Ishikawa (cell line): ENCODE measurements at regions not wholly inside any gene's neighbourhood (a gene's known extent, or its start where the extent isn't known, plus 50 kb on each side); places are given as distances from the start of the nearest gene placed in this dataset.

Experiments
- CEBPB ChIP-seq: IDR thresholded peaks from 2 replicates; pipeline ENCODE4 v1.6.1; 2012
- CREB1 ChIP-seq: IDR thresholded peaks from 2 replicates; pipeline ENCODE4 v1.6.1; 2012; ENCODE audit warnings: low read depth
- EGR1 ChIP-seq: IDR thresholded peaks from 2 replicates; pipeline ENCODE4 v1.6.1; 2012
- EP300 ChIP-seq: IDR thresholded peaks from 2 replicates; pipeline ENCODE4 v1.6.1; 2012; ENCODE audit warnings: borderline replicate concordance
- FOXM1 ChIP-seq: IDR thresholded peaks from 2 replicates; pipeline ENCODE4 v1.6.1; 2012; ENCODE audit warnings: low read depth, borderline replicate concordance
- NFIC ChIP-seq: IDR thresholded peaks from 2 replicates; pipeline ENCODE4 v1.6.1; 2012
- RAD21 ChIP-seq: IDR thresholded peaks from 2 replicates; pipeline ENCODE4 v1.6.1; 2012; ENCODE audit warnings: low read depth
- TAF1 ChIP-seq: IDR thresholded peaks from 2 replicates; pipeline ENCODE4 v1.6.1; 2012; ENCODE audit warnings: low read depth, mild to moderate bottlenecking
- TCF12 ChIP-seq: IDR thresholded peaks from 2 replicates; pipeline ENCODE4 v1.6.1; 2012; ENCODE audit warnings: low read depth
- TEAD4 ChIP-seq: IDR thresholded peaks from 2 replicates; pipeline ENCODE4 v1.6.1; 2012
- YY1 ChIP-seq: IDR thresholded peaks from 2 replicates; pipeline ENCODE4 v1.6.1; 2012; ENCODE audit warnings: low read depth
- ZBTB7A ChIP-seq: IDR thresholded peaks from 2 replicates; pipeline ENCODE4 v1.6.1; 2012; ENCODE audit warnings: low read depth
- TF ChIP-seq, protein P1 (sequence below): IDR thresholded peaks from 2 replicates; pipeline ENCODE4 v1.6.1; 2012
- TF ChIP-seq, protein P2 (sequence below): IDR thresholded peaks from 2 replicates; pipeline ENCODE4 v1.6.1; 2012; ENCODE audit warnings: low read depth, mild to moderate bottlenecking
- TF ChIP-seq, protein P3 (sequence below): IDR thresholded peaks from 2 replicates; pipeline ENCODE4 v1.6.1; 2012

DNA sequence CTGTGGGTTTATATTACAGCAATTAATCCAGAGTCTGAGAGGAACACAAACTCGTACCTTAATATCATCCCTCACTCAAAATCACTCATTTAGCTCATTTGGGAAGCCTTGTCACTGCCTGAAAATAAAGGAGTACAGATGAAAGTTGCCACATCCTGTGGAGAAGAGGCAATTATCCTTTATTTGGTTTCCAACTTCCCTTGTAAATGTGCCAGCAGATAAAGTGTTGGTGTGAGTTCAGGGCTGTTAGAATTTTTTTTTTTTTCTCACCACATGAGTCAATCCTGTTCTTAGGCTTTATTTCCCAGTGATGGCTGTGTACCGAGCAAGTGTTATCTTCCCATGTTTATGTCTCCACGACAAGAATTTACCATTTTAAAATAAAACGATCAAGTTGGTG lies 99.0 kb upstream of the SMIM30 start:
- no peak for TF ChIP-seq CREB1
- TF ChIP-seq FOXM1, result no peak
- no peak for TF ChIP-seq YY1
- TF ChIP-seq EP300, result no peak
- TF ChIP-seq NFIC, result no peak
- TF ChIP-seq EGR1, result no peak
- TF ChIP-seq, protein P1, sequence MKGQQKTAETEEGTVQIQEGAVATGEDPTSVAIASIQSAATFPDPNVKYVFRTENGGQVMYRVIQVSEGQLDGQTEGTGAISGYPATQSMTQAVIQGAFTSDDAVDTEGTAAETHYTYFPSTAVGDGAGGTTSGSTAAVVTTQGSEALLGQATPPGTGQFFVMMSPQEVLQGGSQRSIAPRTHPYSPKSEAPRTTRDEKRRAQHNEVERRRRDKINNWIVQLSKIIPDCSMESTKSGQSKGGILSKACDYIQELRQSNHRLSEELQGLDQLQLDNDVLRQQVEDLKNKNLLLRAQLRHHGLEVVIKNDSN, result no peak
- TF ChIP-seq, protein P2, sequence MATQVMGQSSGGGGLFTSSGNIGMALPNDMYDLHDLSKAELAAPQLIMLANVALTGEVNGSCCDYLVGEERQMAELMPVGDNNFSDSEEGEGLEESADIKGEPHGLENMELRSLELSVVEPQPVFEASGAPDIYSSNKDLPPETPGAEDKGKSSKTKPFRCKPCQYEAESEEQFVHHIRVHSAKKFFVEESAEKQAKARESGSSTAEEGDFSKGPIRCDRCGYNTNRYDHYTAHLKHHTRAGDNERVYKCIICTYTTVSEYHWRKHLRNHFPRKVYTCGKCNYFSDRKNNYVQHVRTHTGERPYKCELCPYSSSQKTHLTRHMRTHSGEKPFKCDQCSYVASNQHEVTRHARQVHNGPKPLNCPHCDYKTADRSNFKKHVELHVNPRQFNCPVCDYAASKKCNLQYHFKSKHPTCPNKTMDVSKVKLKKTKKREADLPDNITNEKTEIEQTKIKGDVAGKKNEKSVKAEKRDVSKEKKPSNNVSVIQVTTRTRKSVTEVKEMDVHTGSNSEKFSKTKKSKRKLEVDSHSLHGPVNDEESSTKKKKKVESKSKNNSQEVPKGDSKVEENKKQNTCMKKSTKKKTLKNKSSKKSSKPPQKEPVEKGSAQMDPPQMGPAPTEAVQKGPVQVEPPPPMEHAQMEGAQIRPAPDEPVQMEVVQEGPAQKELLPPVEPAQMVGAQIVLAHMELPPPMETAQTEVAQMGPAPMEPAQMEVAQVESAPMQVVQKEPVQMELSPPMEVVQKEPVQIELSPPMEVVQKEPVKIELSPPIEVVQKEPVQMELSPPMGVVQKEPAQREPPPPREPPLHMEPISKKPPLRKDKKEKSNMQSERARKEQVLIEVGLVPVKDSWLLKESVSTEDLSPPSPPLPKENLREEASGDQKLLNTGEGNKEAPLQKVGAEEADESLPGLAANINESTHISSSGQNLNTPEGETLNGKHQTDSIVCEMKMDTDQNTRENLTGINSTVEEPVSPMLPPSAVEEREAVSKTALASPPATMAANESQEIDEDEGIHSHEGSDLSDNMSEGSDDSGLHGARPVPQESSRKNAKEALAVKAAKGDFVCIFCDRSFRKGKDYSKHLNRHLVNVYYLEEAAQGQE, result no peak

DNA sequence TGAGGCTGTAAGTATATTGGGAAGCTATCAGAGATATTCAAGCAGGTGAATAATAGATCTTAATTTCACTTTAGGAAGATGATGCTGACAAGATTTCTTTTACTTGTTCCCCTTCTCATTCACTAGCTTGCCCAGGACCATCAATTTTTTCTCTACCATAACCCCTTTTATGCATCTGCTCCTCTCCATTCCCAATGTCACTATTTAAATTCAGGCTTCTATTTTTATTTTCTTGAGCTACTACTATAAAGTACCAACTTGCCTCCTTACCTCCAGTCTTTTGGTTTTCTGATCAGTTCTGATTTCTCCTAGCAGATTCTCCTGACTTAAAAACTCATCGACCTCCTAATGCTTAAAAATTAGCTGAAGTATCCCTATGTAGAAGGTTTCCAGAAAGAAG lies 97.7 kb upstream of the SMIM30 start:
- no peak for TF ChIP-seq TCF12
- TF ChIP-seq EP300, result no peak
- no peak for TF ChIP-seq NFIC
- no peak for TF ChIP-seq RAD21
- no peak for TF ChIP-seq FOXM1
- TF ChIP-seq, protein P2, result no peak
- no peak for TF ChIP-seq ZBTB7A
- TF ChIP-seq EGR1, result no peak
- no peak for TF ChIP-seq CEBPB
- TF ChIP-seq CREB1, result no peak

DNA sequence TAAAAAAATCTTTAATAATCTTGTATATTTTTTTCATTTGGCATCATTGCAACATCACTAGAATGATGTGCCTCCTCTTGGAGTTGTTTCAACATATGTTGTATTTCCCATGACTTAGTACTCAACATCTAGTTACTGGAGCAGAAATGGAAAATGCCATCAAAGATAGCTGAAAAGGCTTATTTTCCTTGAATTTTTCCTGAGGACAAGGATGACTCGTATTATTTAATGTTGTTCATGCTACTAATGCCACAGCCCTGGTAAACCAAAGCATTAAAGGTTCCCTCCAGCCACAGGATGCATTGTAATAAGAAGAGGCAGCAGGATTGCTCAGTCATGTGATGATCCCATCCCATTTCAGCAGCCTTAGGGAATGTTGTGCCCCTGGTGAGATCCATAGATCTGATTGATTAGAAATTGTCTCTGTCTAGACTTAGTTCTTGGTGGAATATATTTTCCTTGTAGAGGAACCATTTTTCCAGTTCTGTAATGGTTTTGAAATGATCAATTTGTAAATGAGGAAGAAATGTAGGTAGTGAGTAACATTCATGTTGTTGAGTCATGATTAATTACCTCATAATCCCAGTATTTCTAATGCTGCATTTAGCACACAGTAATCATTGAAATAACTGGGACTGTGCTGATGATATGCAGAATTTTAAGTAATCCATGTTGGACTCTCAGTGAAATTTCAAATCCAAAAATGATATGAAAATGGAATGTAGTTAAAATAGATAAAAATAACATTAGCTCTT lies 91.3 kb upstream of the SMIM30 start:
- TF ChIP-seq, protein P3, sequence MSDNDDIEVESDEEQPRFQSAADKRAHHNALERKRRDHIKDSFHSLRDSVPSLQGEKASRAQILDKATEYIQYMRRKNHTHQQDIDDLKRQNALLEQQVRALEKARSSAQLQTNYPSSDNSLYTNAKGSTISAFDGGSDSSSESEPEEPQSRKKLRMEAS, result no peak
- TF ChIP-seq NFIC, result no peak
- no peak for TF ChIP-seq TAF1
- no peak for TF ChIP-seq CEBPB
- TF ChIP-seq ZBTB7A, result no peak
- no peak for TF ChIP-seq FOXM1
- TF ChIP-seq, protein P2, result no peak
- no peak for TF ChIP-seq EP300
- no peak for TF ChIP-seq CREB1
- no peak for TF ChIP-seq TCF12
- no peak for TF ChIP-seq TEAD4
- TF ChIP-seq EGR1, result no peak
- TF ChIP-seq YY1, result no peak
- TF ChIP-seq RAD21, result no peak
- TF ChIP-seq, protein P1, result no peak

DNA sequence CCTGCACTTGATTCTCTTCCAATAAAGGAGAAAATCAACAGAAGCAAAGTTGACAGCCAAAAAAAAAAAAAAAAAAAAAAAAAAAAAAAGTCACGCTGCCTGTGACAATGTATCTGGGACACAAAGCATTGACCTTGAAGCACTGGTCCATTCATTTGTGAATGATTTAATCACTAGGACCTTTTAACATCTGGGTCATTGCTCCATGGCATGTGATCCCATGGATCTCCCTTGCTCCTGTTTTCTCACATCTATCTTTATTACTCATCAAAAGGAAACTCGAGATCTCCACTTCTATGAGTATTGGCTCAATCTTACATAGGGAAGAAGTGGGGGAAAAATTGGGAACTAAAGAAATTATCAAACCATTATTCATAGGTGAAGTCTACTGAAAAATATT lies 89.6 kb upstream of the SMIM30 start:
- TF ChIP-seq TCF12 (no peak), CEBPB (no peak), EGR1 (no peak), RAD21 (no peak), NFIC (no peak), TAF1 (no peak), YY1 (no peak), TEAD4 (no peak), EP300 (no peak)
- TF ChIP-seq, protein P1, result no peak
- TF ChIP-seq, protein P3, result no peak
- TF ChIP-seq, protein P2, result no peak
